HEK293 (cell line): ENCODE measurements at regions not wholly inside any gene's neighbourhood (a gene's known extent, or its start where the extent isn't known, plus 50 kb on each side); places are given as distances from the start of the nearest gene placed in this dataset.

Source experiments
- CTCF ChIA-PET: fragments of 350-600 bp; formaldehyde crosslinking; extraction: SDS; loops from one replicate; lab custom pipeline; 2021; ENCODE audit warnings: antibody characterized with exemption; lab: Yijun Ruan, JAX
- POLR2A ChIA-PET: fragments of 300-600 bp; formaldehyde crosslinking; extraction: SDS; loops from one replicate; lab custom pipeline; 2020; ENCODE audit warnings: antibody characterized with exemption, inconsistent platforms; lab: Yijun Ruan, JAX
- H3K27ac ChIP-seq: fragments of 200-500 bp; sonication (Bioruptor generic); 2 replicates; pipeline ENCODE4 v1.5.1; 2014; ENCODE audit warnings: low read depth, low read length, control low read depth, inconsistent platforms; ENCODE audit errors: extremely low read depth
- H3K36me3 ChIP-seq, 2 experiments: fragments of 200-500 bp in 1 of 2; sonication (Bioruptor generic) in 1 of 2; 1 replicate in 1 of 2; 2 replicates in 1 of 2; pipeline ENCODE4 v1.5.1; 2014 to 2017; ENCODE audit warnings: inconsistent platforms in 2 of 2, low read length in 2 of 2; ENCODE audit not compliant: control insufficient read depth in 2 of 2, insufficient read depth in 1 of 2
- H3K4me1 ChIP-seq: fragments of 200-500 bp; sonication (Bioruptor generic); 2 replicates; pipeline ENCODE4 v1.5.1; 2014; ENCODE audit warnings: mild to moderate bottlenecking, low read length, inconsistent platforms; ENCODE audit not compliant: control insufficient read depth, insufficient read depth
- H3K4me3 ChIP-seq: 2 replicates; pipeline ENCODE4 v1.5.1; 2011; ENCODE audit warnings: low read depth, mild to moderate bottlenecking, control low read depth, low read length, moderate library complexity
- H3K9me3 ChIP-seq: fragments of 200-500 bp; sonication (Bioruptor generic); 2 replicates; pipeline ENCODE4 v1.5.1; 2014; ENCODE audit warnings: low read depth, low read length, inconsistent platforms; ENCODE audit not compliant: control insufficient read depth, insufficient read depth
- GFI1B ChIP-seq: fragments of 450-650 bp; formaldehyde crosslinking; IDR thresholded peaks from 2 replicates; pipeline ENCODE4 v1.5.1; 2016; ENCODE audit warnings: missing biosample characterization, missing genetic modification characterization
- GLI2 ChIP-seq: fragments of 450-650 bp; formaldehyde crosslinking; IDR thresholded peaks from 2 replicates; pipeline ENCODE4; 2017; ENCODE audit warnings: missing biosample characterization, missing genetic modification characterization, low read depth, borderline replicate concordance
- HOXA7 ChIP-seq: sonication (generic); formaldehyde crosslinking; IDR thresholded peaks from 2 replicates; pipeline ENCODE4 v1.8.1; 2022; ENCODE audit warnings: missing genetic modification reagents, borderline replicate concordance
- IKZF3 ChIP-seq: fragments of 450-650 bp; IDR thresholded peaks from 2 replicates; pipeline ENCODE4 v1.5.0; 2018; ENCODE audit warnings: missing biosample characterization, mild to moderate bottlenecking, missing genetic modification characterization, moderate library complexity
- KLF16 ChIP-seq: fragments of 450-650 bp; formaldehyde crosslinking; IDR thresholded peaks from 2 replicates; pipeline ENCODE4 v1.5.1; 2017; ENCODE audit warnings: missing biosample characterization, missing genetic modification characterization
- KLF9 ChIP-seq: fragments of 450-650 bp; formaldehyde crosslinking; IDR thresholded peaks from 2 replicates; pipeline ENCODE4 v1.5.1; 2016; ENCODE audit warnings: missing biosample characterization, missing genetic modification characterization, low read depth
- SALL2 ChIP-seq: fragments of 450-650 bp; formaldehyde crosslinking; IDR thresholded peaks from 2 replicates; pipeline ENCODE4 v1.5.0; 2017; ENCODE audit warnings: missing biosample characterization, mild to moderate bottlenecking, missing genetic modification characterization, borderline replicate concordance
- WT1 ChIP-seq: fragments of 450-650 bp; formaldehyde crosslinking; IDR thresholded peaks from 2 replicates; pipeline ENCODE4 v1.5.1; 2016; ENCODE audit warnings: missing biosample characterization, missing genetic modification characterization
- YY2 ChIP-seq: fragments of 450-650 bp; formaldehyde crosslinking; IDR thresholded peaks from 2 replicates; pipeline ENCODE4 v1.5.1; 2016; ENCODE audit warnings: missing biosample characterization, missing genetic modification characterization
- ZEB2 ChIP-seq: fragments of 450-650 bp; formaldehyde crosslinking; IDR thresholded peaks from 2 replicates; pipeline ENCODE4 v1.5.1; 2016; ENCODE audit warnings: missing biosample characterization, missing genetic modification characterization
- ZNF211 ChIP-seq: fragments of 450-650 bp; formaldehyde crosslinking; IDR thresholded peaks from 2 replicates; pipeline ENCODE4 v1.5.1; 2016; ENCODE audit warnings: low read depth, missing biosample characterization, missing genetic modification characterization
- ZNF239 ChIP-seq: fragments of 450-650 bp; formaldehyde crosslinking; IDR thresholded peaks from 2 replicates; pipeline ENCODE4 v1.5.1; 2016; ENCODE audit warnings: missing biosample characterization, missing genetic modification characterization
- ZNF24 ChIP-seq: fragments of 450-650 bp; formaldehyde crosslinking; IDR thresholded peaks from 2 replicates; pipeline ENCODE4 v1.5.1; 2016; ENCODE audit warnings: missing biosample characterization, missing genetic modification characterization
- ZNF302 ChIP-seq: fragments of 450-650 bp; formaldehyde crosslinking; IDR thresholded peaks from 2 replicates; pipeline ENCODE4 v1.5.1; 2016; ENCODE audit warnings: missing biosample characterization, missing genetic modification characterization, low read depth
- ZNF341 ChIP-seq: fragments of 450-650 bp; formaldehyde crosslinking; IDR thresholded peaks from 2 replicates; pipeline ENCODE4; 2016; ENCODE audit warnings: low read depth, missing biosample characterization, missing genetic modification characterization
- ZNF350 ChIP-seq: fragments of 450-650 bp; formaldehyde crosslinking; IDR thresholded peaks from 2 replicates; pipeline ENCODE4 v1.5.0; 2017; ENCODE audit warnings: missing biosample characterization, mild to moderate bottlenecking, missing genetic modification characterization
- ZNF48 ChIP-seq: fragments of 450-650 bp; formaldehyde crosslinking; IDR thresholded peaks from 2 replicates; pipeline ENCODE4 v1.5.1; 2016; ENCODE audit warnings: missing biosample characterization, missing genetic modification characterization
- ZNF514 ChIP-seq: fragments of 450-650 bp; formaldehyde crosslinking; IDR thresholded peaks from 2 replicates; pipeline ENCODE4 v1.5.1; 2016; ENCODE audit warnings: missing biosample characterization, missing genetic modification characterization
- ZNF621 ChIP-seq: fragments of 450-650 bp; formaldehyde crosslinking; IDR thresholded peaks from 2 replicates; pipeline ENCODE4 v1.5.1; 2017; ENCODE audit warnings: missing biosample characterization, missing genetic modification characterization
- ZSCAN16 ChIP-seq: fragments of 450-650 bp; formaldehyde crosslinking; IDR thresholded peaks from 2 replicates; pipeline ENCODE4 v1.5.1; 2016; ENCODE audit warnings: missing biosample characterization, missing genetic modification characterization
- TF ChIP-seq, protein P1 (sequence below): fragments of 450-650 bp; formaldehyde crosslinking; IDR thresholded peaks from 2 replicates; pipeline ENCODE4 v1.5.1; 2016; ENCODE audit warnings: missing biosample characterization, missing genetic modification characterization
- TF ChIP-seq, protein P2 (sequence below): fragments of 450-650 bp; IDR thresholded peaks from 2 replicates; pipeline ENCODE4 v1.5.1; 2018; ENCODE audit warnings: missing biosample characterization, missing genetic modification characterization
- TF ChIP-seq, protein P3 (sequence below): fragments of 450-650 bp; formaldehyde crosslinking; IDR thresholded peaks from 2 replicates; pipeline ENCODE4 v1.5.1; 2016; ENCODE audit warnings: missing biosample characterization, missing genetic modification characterization
- TF ChIP-seq, protein P4 (sequence below): fragments of 450-650 bp; formaldehyde crosslinking; IDR thresholded peaks from 2 replicates; pipeline ENCODE4 v1.5.1; 2017; ENCODE audit warnings: missing biosample characterization, missing genetic modification characterization
- TF ChIP-seq, protein P5 (sequence below): fragments of 450-650 bp; formaldehyde crosslinking; IDR thresholded peaks from 2 replicates; pipeline ENCODE4 v1.5.1; 2017; ENCODE audit warnings: missing biosample characterization, missing genetic modification characterization

DNA sequence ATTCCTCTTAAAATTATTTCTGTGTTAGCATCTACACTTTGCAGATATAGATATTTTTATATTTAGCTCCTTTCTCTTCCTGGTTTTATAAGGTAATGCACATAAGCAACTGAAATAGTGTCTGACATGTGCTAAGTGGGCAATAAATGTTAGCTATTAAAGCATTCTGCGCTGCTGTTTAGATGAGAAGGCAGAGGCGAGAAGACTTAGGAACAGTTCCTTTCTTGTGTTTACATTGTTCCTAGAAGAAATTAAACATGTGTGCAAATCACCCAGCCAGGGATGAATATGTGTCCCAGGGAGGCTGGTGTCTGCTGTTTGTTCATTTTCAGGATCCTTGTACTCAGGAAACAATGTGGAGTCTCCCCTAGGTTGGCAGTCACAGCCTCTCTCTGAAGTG is 292.3 kb downstream of the PMP22 start:
- H3K4me3 ChIP-seq, result no peak overlapping the region
- no peak overlapping the region for H3K27ac ChIP-seq
- POLR2A ChIA-PET, result no interaction called here
- no peaks in the 10 kb centered on the region for H3K36me3 ChIP-seq
- TF ChIP-seq, protein P1, sequence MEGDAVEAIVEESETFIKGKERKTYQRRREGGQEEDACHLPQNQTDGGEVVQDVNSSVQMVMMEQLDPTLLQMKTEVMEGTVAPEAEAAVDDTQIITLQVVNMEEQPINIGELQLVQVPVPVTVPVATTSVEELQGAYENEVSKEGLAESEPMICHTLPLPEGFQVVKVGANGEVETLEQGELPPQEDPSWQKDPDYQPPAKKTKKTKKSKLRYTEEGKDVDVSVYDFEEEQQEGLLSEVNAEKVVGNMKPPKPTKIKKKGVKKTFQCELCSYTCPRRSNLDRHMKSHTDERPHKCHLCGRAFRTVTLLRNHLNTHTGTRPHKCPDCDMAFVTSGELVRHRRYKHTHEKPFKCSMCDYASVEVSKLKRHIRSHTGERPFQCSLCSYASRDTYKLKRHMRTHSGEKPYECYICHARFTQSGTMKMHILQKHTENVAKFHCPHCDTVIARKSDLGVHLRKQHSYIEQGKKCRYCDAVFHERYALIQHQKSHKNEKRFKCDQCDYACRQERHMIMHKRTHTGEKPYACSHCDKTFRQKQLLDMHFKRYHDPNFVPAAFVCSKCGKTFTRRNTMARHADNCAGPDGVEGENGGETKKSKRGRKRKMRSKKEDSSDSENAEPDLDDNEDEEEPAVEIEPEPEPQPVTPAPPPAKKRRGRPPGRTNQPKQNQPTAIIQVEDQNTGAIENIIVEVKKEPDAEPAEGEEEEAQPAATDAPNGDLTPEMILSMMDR, result no peak
- TF ChIP-seq ZNF341, result no peak
- TF ChIP-seq KLF9, result no peak
- TF ChIP-seq ZSCAN16 (tag by site-specific recombination), result no peak
- TF ChIP-seq, protein P2, sequence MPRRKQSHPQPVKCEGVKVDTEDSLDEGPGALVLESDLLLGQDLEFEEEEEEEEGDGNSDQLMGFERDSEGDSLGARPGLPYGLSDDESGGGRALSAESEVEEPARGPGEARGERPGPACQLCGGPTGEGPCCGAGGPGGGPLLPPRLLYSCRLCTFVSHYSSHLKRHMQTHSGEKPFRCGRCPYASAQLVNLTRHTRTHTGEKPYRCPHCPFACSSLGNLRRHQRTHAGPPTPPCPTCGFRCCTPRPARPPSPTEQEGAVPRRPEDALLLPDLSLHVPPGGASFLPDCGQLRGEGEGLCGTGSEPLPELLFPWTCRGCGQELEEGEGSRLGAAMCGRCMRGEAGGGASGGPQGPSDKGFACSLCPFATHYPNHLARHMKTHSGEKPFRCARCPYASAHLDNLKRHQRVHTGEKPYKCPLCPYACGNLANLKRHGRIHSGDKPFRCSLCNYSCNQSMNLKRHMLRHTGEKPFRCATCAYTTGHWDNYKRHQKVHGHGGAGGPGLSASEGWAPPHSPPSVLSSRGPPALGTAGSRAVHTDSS (tag by site-specific recombination), result no peak
- TF ChIP-seq WT1 (tag by site-specific recombination), result no peak
- TF ChIP-seq, protein P3, sequence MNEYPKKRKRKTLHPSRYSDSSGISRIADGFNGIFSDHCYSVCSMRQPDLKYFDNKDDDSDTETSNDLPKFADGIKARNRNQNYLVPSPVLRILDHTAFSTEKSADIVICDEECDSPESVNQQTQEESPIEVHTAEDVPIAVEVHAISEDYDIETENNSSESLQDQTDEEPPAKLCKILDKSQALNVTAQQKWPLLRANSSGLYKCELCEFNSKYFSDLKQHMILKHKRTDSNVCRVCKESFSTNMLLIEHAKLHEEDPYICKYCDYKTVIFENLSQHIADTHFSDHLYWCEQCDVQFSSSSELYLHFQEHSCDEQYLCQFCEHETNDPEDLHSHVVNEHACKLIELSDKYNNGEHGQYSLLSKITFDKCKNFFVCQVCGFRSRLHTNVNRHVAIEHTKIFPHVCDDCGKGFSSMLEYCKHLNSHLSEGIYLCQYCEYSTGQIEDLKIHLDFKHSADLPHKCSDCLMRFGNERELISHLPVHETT (tag by site-specific recombination), result no peak
- TF ChIP-seq ZNF350, result no peak
- no peak for TF ChIP-seq GFI1B (tag by site-specific recombination)
- TF ChIP-seq ZNF514, result no peak
- no peak for TF ChIP-seq ZNF24 (tag by site-specific recombination)
- TF ChIP-seq SALL2, result no peak
- no peak for TF ChIP-seq KLF16 (tag by site-specific recombination)
- TF ChIP-seq IKZF3 (tag by site-specific recombination), result no peak
- TF ChIP-seq, protein P4, sequence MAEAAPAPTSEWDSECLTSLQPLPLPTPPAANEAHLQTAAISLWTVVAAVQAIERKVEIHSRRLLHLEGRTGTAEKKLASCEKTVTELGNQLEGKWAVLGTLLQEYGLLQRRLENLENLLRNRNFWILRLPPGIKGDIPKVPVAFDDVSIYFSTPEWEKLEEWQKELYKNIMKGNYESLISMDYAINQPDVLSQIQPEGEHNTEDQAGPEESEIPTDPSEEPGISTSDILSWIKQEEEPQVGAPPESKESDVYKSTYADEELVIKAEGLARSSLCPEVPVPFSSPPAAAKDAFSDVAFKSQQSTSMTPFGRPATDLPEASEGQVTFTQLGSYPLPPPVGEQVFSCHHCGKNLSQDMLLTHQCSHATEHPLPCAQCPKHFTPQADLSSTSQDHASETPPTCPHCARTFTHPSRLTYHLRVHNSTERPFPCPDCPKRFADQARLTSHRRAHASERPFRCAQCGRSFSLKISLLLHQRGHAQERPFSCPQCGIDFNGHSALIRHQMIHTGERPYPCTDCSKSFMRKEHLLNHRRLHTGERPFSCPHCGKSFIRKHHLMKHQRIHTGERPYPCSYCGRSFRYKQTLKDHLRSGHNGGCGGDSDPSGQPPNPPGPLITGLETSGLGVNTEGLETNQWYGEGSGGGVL, result no peak
- no peak for TF ChIP-seq ZNF48 (tag by site-specific recombination)
- no peak for TF ChIP-seq ZEB2 (tag by site-specific recombination)
- TF ChIP-seq GLI2 (tag by site-specific recombination), result no peak
- H3K9me3 ChIP-seq, result no peaks in the 10 kb centered on the region
- CTCF ChIA-PET, result interaction anchor here (0.5 to 1.4 kb wide), 2 partner anchors 46 to 183 kb away, joined by 3 read pairs; no protein-coding TSS in a partner anchor
- no peaks in the 10 kb centered on the region for H3K4me1 ChIP-seq

DNA sequence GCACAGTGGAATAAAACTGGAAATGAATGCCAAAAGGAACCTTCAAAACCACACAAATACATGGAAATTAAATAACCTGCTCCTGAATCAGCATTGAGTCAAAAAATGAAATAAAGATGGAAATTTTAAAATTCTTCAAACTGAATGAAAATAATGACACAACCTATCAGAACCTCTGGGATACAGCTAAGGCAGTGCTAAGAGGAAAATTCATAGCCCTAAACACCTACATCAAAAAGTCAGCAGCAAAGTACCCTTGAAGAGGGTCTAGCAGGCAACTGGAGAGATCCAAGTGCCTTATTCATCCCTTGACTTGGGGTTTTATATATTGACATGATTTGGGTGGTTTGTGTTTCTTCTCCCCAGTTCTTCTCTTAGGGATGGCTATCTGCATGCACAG is 294.1 kb downstream of the PMP22 start:
- Histone ChIP-seq H3K9me3 (no peaks in the 10 kb centered on the region), H3K4me1 (no peaks in the 10 kb centered on the region), H3K36me3 (no peaks in the 10 kb centered on the region), H3K27ac (no peak overlapping the region), H3K4me3 (no peak overlapping the region)
- TF ChIP-seq YY2 (no peak), HOXA7 (CRISPR knock-in tag) (no peak), ZEB2 (tag by site-specific recombination) (no peak), ZNF239 (tag by site-specific recombination) (no peak), ZNF211 (tag by site-specific recombination) (no peak), ZNF621 (tag by site-specific recombination) (no peak), ZNF302 (tag by site-specific recombination) (no peak)
- TF ChIP-seq, protein P5, sequence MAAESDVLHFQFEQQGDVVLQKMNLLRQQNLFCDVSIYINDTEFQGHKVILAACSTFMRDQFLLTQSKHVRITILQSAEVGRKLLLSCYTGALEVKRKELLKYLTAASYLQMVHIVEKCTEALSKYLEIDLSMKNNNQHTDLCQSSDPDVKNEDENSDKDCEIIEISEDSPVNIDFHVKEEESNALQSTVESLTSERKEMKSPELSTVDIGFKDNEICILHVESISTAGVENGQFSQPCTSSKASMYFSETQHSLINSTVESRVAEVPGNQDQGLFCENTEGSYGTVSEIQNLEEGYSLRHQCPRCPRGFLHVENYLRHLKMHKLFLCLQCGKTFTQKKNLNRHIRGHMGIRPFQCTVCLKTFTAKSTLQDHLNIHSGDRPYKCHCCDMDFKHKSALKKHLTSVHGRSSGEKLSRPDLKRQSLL (tag by site-specific recombination), result no peak
- ChIA-PET POLR2A (no interaction called here), CTCF (no interaction called here)
